Esophagus muscularis mucosa (tissue), 4 donors: ENCODE measurements at regions not wholly inside any gene's neighbourhood (a gene's known extent, or its start where the extent isn't known, plus 50 kb on each side); places are given as distances from the start of the nearest gene placed in this dataset.

Source experiments
- EP300 ChIP-seq: sonication (generic); formaldehyde crosslinking; IDR thresholded peaks from one replicate; pipeline ENCODE4 v1.6.1; 2017; ENCODE audit warnings: antibody characterized with exemption
- POLR2A ChIP-seq: fragments of 450-650 bp; IDR thresholded peaks from one replicate; pipeline ENCODE4 v1.6.1; 2017; ENCODE audit warnings: antibody characterized with exemption, moderate library complexity, mild to moderate bottlenecking, low read depth
- POLR2AphosphoS5 ChIP-seq, 2 donors: sonication (generic); formaldehyde crosslinking; IDR thresholded peaks; one replicate each; pipeline ENCODE4 v1.6.1; 2017; ENCODE audit warnings: antibody characterized with exemption in 2 of 2
- TF ChIP-seq, protein P1 (sequence below), 3 experiments: fragments of 200-600 bp in 2 of 3; fragments of 450-650 bp in 1 of 3; sonication (generic) in 2 of 3; IDR thresholded peaks; one replicate each; pipeline ENCODE4 v1.5.1; 2017 to 2019; ENCODE audit warnings: antibody characterized with exemption in 3 of 3, mild to moderate bottlenecking in 2 of 3, moderate library complexity in 1 of 3

DNA sequence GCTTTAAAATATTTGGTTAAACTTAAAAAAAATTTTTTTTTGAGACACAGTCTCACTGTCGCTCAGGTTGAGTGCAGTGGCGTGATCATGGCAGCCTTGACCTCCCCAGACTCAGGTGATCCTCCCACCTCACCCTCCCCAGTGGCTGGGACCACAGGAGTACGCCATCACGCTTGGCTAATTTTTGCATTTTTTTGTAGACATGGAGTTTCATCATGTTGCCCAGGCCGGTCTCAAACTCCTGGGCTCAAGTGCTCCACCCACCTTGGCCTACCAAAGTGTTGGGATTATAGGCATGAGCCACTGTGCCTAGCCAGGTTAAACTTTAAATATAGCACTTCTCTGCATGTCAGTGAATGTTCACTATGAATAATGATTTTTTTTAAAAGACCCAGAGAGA is 224.5 kb upstream of the RFX3 start:
- TF ChIP-seq POLR2A (no peak), POLR2AphosphoS5 (IDR thresholded peaks at IDR 0.05) (no peak), EP300 (no peak)
- TF ChIP-seq, protein P1, sequence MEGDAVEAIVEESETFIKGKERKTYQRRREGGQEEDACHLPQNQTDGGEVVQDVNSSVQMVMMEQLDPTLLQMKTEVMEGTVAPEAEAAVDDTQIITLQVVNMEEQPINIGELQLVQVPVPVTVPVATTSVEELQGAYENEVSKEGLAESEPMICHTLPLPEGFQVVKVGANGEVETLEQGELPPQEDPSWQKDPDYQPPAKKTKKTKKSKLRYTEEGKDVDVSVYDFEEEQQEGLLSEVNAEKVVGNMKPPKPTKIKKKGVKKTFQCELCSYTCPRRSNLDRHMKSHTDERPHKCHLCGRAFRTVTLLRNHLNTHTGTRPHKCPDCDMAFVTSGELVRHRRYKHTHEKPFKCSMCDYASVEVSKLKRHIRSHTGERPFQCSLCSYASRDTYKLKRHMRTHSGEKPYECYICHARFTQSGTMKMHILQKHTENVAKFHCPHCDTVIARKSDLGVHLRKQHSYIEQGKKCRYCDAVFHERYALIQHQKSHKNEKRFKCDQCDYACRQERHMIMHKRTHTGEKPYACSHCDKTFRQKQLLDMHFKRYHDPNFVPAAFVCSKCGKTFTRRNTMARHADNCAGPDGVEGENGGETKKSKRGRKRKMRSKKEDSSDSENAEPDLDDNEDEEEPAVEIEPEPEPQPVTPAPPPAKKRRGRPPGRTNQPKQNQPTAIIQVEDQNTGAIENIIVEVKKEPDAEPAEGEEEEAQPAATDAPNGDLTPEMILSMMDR (IDR thresholded peaks at IDR 0.05), result no peak
